ENCODE measurements at regions not wholly inside any gene's neighbourhood (a gene's known extent, or its start where the extent isn't known, plus 50 kb on each side); places are given as distances from the start of the nearest gene placed in this dataset.
"Not testable (repeated sequence)": the region's sequence is repeated elsewhere in the genome, so short reads cannot be mapped to it uniquely, and the experiment has no call there.

DNA sequence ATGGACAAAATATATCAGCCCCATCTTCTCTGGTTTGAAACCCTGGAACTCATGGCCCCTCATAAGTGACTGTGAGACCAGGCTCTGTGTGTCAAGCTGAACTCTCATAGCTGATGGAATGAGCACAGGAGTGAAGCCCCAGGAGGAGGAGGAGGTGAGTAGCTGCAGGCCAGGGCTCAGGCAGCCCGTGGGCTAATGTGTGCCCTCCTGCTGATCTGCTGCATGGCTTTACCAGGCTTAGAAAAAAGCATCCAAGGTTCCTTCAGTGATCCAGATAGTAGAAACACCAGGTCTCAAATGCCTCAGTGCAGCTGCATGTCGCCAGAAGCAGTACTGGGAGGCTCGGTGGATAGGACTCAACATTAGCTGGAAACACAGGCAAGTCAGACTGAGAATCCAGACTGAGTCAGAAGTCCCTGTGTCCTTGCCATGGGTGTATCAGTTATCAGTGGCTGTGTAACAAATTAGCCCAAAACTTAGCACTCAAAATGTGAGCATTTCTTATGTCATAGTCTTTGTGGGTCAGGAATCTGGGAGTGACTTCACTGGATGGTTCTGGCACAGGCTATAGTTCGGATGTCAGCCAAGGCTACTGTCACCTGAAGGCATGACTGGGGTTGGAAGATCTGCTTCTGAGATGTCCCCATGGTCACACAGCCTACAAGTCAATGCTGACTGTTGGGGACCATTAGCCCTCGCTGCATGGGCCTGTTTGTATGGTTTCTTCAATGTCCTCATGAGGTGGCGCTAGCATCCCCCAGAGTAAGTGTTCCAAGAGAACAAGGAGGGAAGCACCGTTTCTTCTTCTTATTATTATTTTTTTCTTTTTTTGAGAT is 255.4 kb upstream of the IRF2BP2 start:
- no peak for DNase-seq (ENCODE audit: low spot score)

DNA sequence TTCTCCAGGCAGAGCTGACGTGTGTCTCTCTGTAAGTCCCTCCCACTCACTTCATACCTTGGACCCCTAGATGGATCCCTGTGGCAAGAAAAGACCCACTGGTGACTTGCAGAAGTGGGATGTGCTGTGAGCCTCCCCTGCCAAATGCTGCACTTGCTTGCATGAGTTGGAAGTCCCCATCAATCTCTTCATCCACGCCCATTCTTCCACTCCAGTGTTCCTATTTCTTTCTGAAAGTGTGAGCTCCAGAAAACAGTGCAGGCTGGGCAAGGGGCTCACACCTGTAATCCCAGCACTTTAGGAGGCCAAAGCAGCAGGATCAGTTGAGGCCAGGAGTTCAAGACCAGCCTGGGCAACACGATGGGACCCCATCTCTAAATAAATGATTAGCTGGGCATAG is 254.1 kb upstream of the IRF2BP2 start:
- DNase-seq (ENCODE audit: low spot score) = no peak

DNA sequence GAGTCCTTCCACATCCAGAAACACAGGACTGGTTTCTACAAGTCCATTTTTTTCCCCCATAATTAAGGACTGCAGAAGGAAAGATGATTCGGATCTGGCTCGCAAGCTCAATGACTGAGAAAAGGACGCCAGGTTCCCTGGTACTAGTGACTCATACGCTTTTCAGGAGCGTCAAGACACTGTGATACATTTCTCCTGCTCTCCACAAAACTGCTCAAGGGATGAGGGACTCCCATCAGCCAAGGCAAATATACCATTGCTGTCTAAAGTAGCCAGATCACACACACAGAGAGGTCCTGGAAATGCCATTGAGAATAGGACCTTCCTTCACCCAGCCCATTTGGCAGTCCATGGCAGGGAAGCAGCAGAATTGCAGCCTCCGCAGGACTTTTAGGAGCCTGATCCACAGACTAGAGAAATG is 253.6 kb upstream of the IRF2BP2 start:
- no peak for DNase-seq (ENCODE audit: low spot score)

DNA sequence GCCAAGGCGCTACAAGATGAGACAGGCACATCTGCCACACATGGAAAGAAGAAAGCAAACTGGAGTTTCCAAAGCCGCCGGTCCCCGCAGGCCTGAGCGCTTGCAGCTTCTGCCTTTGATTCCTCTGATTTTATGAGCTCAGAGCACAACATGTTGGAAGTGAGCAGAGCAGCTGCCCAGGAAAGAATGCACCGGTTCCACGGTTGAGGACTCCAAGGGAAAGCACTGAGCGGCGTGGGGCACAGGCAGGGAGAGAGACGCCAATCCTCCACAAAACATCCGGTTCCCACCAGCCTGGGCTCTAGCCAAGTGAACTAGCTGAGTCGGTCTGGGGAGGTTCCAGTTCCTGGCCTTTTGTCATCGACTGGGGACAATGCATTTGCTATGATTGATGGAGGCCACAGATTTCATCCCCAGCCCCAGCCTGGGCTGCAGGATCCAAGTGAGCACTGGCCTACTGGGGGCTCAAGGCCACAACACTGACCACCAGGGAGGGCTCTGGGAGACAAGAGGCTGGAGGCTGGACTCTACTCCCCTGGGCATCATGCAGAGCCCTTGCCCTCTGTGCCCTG is 253.1 kb upstream of the IRF2BP2 start:
- DNase-seq (ENCODE audit: low spot score) = no peak

DNA sequence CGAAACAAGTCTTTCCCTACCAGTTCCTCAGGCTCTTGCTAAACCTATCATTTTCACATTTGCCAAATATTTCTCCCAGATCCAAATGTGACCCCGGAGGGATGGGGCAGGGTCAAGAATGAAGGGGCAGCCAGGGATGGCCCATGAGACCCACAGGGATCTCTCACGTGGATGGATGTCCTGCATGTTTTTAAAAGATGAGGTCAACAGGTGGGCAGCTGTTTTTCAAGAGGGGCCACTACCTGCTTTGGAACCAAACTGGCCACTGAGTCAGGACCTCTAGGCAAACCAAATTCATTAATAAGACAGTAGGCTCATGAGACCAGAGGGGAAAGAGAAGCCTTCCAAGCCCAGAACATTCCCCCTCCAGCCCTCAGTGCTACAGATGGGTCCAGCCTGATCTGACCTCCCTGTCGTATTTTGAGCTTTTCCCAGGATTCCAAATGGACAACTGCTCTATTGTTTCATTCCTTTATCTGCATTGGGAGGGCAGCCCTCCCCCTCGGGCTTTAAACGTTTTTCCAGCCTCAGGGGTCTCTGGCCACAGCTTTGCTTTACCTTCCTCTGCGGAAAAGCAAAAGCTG is 252.5 kb upstream of the IRF2BP2 start:
- no peak for DNase-seq (ENCODE audit: low spot score)

DNA sequence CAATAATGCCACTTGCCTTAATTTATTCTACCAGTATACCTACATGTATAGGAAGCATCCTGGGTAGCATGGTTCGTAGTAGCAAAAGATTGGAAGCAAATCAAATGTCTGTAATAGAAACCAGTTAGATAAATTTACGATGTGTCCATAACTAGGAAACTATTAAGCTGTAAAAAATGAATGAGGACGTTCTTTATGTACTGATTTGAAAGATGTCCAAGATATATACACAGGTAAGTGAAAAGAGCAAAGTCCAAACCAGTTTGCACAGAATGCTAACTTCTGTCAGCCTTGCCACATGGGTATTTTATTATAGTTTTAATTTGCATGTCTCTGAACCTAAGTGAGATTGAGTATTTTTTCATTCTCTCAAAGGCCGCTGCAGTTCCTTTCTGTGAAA is 251.8 kb upstream of the IRF2BP2 start:
- no peak for DNase-seq (ENCODE audit: low spot score)

DNA sequence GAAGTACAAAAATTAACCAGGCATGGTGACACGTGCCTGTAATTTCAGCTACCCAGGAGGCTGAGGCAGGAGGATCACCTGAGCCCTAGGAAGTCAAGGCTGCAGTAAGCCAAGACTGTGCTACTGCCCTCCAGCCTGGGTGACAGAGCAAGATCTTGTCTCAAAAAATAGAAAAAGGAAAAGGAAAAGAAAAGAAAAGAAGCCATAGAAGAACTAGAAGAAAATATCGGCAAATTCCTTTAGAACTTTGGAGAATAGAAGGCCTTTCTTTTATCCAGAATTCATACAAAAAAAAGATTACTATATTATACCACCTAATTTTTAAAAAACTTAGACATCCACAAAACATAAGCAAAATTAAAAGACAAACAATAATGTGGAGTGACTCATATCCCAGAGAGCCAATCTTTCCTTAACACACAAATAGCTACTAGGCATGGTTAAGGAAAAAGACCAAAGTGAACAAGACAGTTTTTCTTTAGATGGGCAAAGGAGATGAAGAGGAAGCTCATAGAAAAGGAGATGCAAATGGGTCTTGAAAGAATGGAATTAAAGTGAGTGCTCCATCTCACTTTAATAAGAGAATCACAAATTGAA is 251.1 kb upstream of the IRF2BP2 start:
- no peak for DNase-seq (ENCODE audit: low spot score)

DNA sequence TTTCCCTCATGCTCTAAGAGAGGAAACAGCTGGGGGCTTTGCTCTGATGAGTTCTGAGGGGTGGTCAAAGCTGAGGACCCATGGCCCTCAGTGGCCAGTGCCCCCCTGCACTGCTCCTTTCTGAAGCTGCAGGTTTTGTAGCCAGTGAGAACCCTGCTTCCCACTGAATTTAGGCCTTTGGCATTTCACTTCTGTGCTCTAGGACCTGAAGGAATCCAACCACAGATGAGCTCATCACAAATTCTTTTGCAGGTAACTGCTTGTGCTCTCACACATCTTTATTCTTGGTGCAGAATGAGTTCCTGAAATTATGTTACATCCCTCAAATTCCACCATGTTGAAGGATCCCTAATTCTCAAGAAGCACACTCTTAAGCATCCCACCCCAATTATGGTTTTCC is 248.7 kb upstream of the IRF2BP2 start:
- no peak for DNase-seq (ENCODE audit: low spot score)

DNA sequence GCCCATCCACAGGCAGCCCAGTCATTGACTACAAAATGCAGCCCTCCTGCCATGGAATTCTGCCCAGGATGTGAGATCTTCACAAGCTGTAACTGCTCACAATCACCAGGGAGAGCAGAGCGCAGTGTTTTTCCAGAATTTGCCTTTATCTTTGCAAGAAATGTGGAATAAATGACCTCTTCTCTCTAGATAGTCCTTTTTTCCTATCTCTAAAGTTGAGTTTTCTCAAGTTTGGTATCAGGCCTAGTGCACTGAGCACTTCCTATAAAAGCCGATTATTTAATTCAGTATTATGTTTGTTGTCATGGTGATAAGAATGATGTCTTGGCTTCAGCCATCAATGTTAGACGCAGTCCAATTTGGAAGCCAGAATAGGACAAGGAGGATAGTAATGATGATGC is 246.9 kb upstream of the IRF2BP2 start:
- no peak for DNase-seq (ENCODE audit: low spot score)

DNA sequence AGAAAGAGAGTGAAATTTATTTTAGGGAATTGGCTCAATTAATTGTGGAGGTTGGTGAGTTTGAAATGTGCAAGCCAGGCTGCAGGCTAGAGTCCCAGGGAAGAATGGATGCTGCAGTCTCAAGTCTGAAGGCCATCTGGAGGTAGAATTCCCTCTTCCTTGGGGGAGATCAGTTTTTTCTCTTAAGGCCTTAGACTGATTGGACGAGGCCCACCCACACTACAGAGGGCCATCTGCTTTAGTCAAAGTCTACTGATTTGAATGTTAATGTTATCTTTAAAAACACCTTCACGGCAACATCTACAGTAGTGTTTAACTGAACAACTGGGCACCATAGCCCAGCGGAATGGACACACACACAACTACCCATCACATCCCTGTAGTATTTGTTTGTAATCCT is 245.9 kb upstream of the IRF2BP2 start:
- no peak for DNase-seq (ENCODE audit: low spot score)

DNA sequence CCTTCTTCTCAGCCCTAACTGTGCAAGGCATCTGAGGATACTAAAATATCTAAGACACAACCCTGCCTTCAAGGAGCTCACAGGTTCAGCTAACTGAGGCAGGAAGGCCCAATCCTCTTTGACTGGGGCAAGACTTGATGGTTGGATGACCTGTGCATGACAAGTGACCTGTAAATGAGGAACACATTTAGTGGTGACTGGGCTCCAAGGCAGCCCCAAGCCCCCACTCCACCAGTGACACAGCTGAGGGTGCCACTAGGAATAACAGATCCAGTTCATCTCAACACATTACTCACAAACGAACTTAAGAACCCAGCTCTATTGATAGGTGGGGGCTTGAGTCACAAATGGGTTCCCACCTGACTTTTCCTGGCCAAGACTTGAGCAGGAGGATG is 244.7 kb upstream of the IRF2BP2 start:
- DNase-seq (ENCODE audit: low spot score) = no peak

DNA sequence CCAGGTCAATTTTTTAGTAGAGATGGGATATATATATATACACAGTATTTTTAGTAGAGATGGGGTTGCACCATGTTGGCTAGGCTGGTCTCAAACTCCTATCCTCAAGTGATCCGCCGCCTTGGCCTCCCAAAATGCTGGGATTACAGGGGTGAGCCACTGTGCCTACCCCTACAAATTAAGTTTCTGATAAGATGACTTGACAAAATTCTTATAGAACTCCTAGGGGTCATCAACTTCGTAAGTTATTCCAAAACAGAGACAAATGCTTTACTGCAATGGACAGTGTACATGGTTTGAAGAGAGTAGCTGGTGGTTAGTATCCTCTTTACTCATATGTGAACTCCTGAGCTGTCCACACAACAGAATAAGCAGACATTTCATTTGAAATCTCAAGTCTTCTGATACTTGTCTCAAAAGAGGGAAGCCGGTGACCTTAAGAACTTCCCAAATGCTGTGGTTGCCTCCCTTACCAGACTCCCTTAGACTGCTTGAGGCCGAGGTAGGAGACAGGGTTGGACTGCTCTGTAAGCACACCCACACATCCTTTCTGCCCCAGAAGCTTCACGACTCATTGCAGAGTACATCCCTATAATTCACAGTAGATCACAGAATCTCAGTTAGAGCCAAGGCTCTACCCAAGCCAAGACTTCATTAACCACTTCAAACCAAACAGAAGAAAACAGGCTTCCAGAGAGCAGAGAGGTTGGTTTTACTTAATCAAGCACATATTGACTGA is 244.1 kb upstream of the IRF2BP2 start:
- DNase-seq (ENCODE audit: low spot score) = no peak

DNA sequence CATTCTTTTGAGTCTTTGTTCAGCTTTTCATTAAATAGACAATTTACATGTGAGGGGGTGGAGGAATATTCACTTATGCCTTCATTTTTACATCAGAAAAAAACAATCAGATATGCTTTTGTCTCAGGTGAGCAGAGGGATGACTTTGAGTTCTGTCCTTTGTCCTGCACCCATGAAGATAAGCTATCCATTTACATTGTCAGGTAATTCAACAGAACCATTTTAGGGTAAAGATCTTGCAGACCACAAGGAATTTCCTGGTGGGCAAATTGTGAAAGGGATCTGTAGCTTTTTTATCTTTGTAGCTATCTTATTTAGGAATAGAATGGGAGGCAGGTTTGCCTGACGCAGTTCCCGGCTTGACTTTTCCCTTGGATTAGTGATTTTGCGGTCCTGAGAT is 242.7 kb upstream of the IRF2BP2 start:
- DNase-seq (ENCODE audit: low spot score) = no peak

DNA sequence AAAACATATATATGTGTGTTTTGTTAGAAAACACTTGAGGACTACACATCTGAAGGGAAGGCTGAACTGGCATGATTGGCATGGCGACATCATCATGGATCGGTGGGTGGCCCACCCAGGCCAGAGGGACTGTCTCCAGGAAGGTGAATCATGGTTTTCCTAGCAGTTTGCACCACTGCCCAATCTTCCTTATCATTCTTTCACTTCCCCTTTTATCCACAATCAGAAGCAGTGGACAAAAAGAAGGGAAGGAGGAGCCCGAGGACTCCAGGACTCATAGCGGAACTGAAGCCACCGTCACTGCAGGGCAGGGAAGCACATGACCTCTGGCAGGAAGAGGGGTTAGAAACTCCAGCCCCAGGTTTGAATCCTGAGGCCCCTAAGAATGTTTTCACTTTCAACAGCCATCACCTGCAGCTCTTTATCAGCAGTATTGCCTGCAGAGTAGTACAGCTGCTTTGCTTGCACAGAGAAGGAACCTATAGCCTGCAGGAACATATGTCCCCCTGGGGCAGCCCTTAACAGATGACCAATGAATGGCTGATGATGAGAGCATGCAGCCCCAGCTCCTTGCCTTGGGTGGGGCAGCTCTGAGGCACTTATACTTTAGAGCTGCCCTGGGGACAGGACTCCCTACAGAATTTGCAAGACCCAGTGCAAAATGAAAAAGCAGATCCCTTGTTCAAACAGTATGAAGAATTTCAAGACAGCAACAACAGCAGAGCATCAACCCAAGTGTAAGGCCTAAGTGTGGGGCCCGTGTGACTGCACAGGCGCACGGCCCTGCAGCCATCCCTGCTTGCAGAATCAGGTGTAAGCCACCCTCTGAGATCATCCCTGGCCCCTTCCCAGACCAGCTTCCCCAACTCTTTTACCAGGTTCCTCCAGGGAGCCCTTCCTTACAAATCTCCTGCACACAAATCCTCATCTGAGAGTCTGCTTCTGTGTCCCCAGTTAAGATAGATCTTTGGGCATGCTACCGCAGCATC is 241.8 kb upstream of the IRF2BP2 start:
- DNase-seq (ENCODE audit: low spot score) = no peak

DNA sequence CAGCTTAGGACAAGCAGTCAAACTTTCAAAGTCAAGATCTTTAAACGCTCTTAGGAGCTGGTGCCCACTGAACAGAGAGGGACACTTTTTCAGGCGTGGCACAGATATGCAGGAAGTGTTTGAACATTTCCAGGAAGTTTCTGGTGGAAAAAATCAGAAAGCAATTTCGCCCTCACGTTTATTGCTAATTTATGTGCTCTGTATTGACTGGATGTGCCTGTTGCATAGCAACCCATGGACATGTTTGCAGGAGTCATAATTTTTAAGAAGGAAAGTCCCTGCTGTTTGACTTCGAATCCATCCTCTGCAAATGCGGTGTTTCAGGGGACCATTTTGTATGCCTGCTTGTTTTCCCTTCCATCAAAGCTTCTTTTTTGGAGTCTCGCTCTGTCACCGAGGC is 239.9 kb upstream of the IRF2BP2 start:
- DNase-seq (ENCODE audit: low spot score) = no peak

DNA sequence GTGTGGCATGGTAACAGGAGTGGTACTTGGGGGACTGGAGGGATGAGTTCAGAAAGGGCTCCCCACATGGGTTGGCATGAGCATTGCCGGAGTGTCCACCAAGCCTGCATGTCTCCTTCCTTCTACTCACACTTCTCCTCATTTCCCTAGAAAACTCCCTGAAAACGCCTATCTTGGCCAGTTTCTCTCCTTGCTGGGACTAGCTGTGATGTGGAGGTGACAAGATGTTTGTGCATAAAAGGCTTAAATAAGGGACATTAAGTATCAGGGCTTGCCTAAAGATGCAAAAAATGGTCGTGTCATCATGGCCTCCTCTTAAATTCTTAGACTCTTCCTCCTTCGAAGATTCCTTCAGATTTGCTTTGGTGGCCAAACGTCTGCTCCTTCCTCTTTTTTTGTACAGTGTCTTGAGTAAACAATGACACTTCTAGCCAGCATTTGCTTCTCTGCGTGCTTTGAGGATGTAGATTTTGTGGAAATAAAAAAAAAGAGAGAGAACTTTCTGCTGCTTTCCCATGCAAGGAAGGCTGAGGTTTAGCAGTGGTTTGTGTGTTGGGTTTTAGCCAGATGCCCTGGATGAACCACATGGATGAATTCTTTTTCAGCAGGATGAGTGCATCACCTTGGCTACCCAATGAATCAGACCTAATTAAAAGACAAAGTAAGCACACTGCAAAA is 239.1 kb upstream of the IRF2BP2 start:
- DNase-seq (ENCODE audit: low spot score) = no peak

DNA sequence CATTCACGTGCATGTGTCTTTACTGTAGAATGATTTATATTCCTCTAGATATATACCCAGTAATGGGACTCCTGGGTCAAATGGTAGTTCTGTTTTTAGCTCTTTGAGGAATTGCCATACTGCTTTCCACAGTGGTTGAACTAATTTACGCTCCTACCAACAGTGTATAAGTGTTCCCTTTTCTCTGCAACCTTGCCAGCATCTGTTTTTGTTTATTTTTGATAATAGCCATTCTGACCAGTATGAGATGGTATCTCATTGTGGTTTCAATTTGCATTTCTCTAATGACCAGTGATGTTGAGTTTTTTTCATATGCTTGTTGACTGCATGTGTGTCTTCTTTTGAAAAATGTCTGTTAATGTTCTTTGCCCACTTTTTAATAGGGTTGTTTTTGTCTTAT is 236.8 kb upstream of the IRF2BP2 start:
- not testable (repeated sequence) for DNase-seq (ENCODE audit: low spot score)

DNA sequence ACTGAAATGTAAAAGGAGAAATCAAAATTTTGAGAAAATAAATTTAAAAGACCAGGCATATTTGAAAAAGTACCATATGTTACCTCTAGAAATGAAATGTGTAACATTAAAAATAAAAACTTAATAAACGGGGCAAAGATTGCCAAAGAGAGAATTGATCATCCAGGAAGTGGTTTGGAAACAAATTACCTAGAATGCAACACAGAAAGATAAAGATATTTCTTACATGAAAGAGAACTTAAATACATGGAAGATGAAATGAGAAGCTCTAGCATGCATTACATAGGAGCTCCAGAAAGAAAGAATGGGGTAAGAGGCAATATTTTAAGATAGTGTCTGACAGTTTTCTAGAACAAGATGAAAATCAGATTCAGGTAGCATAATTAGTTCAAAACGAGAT is 235.9 kb upstream of the IRF2BP2 start:
- DNase-seq (ENCODE audit: low spot score) = no peak

DNA sequence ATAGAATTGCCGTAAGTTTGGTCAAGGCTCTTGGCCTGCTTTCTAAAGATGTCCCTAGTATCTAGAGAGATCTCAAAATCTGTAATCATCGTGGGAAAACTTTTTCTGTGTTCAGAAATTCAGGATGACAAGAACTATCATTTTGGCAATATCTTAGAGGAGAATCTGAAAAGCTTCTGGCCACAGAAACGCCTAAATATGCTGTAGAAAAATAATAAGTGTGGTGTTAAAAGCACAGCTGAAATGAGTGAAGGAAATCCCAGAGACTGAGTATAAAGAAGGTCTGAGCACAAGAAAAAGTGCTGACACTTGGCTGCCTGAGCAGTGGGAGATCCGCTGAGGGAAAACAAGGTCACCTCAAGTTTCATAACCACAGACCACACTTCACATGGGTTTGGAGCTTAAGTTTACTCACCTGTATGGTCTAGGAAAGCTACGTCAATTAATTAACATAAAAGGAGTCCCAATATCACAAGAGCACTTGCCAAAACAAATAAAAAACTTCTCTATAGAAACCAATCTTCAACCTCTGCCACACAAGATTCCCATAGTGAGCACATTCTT is 235.2 kb upstream of the IRF2BP2 start:
- DNase-seq (ENCODE audit: low spot score) = no peak

DNA sequence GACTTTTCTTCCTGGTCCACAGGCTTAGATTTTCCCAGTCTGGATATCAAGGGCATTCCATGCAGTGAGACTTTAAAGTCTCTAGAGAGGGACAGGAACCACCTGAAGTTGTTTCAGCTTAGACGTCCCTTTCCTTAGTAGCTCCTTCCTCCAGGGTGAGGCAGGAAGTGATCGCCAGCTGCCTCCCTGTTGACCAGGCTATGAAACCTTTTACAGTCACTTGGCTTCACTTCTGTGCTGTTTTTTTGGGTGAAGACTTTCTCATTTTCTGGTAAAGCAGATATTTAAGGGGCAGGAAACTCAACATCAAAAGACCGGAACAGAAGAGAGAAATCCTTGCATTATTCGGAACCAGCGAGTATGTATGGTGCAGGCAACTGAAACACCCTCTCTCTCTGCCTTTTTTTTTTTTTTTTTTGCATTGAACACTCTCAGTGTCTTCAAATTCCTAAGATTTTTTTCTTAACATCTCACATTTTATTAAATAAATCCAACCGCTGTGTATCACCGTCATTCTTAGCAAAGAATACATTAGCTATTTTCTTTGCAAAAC is 234.6 kb upstream of the IRF2BP2 start:
- no peak for DNase-seq (ENCODE audit: low spot score)

All from germinal center (tissue), 1 donor.